ENCODE measurements at regions not wholly inside any gene's neighbourhood (a gene's known extent, or its start where the extent isn't known, plus 50 kb on each side); places are given as distances from the start of the nearest gene placed in this dataset.
"Not testable (repeated sequence)": the region's sequence is repeated elsewhere in the genome, so short reads cannot be mapped to it uniquely, and the experiment has no call there.

DNA sequence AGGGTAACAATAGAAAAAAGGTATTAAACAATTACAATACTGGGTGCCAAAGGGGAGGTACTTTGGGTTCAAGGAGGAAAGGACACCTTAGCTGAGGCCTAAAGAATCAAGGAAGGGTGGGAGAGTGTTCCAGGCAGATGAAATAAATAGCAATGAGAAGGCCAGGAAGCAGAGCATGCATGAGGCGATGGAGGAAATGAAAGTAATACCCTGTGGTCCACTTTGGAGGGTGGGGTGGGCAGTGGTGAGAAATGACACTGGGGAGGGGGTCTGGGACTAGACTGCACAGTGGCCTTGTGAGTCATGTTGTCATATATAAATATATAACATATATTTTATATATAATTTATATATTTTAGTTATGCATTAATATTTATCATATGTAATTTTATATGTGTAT lies 55.9 kb downstream of the BHLHE40 start:
- no peak for DNase-seq (ENCODE audit: extremely low read depth, low read depth)

DNA sequence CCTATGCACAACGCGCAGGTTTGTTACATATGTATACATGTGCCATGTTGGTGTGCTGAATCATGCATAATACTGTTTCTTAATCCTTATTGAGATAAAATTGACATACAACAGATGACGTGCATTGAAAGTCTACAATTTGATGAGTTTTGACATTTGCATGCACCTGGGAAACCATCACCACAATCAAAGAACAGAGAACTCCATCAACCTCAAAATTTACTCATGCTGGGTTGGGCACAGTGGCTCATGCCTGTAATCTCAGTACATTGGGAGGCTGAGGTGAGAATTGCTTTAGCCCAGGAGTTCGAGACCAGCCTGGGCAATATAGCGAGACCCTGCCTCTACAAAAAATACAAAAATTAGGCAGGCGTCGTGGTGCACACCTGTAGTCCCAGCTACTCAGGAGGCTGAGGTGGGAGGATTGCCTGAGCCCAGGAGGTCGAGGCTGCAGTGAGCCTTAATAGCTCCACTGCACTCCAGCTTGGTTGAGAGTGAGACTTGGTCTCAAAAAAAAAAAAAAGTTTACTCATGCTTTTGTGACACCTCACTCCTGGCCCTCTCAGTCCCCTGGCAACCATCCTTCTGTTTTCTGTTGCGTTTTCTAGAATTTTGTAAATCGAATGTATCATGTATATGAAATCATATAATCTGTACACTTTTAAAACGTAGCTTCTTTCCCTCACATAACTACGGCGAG lies 56.6 kb downstream of the BHLHE40 start:
- DNase-seq (ENCODE audit: extremely low read depth, low read depth) = no peak

- no peak for DNase-seq (ENCODE audit: extremely low read depth, low read depth)
Observed at GRCh38 chr3:5036392-5036766, 57.1 kb downstream of the BHLHE40 start.

GRCh38 chr3:5036858-5037257 lies 57.6 kb downstream of the BHLHE40 start:
- DNase-seq (ENCODE audit: extremely low read depth, low read depth) = no peak

DNA sequence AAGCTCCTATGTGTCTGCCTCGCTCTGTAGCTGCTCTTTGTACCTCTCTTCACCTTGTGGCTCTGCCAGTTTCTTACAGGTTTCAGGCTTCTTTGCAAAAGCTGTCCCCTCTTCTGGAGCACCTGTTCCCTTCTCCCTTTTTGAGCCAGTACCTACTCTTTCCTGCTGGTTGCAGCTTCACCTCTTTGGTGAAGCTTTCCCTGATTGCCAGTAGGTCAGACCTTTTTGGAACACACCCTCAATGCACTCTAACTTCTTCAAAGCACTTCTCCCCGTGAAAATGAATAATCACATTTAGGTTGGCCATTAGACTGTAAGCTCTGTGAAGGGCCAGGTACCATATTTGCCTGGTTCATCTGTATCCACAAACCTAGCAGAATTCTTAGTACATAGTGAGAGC lies 60.3 kb downstream of the BHLHE40 start:
- DNase-seq (ENCODE audit: extremely low read depth, low read depth) = no peak

- no peak for DNase-seq (ENCODE audit: extremely low read depth, low read depth)
Observed at GRCh38 chr3:5041315-5041714, 62.1 kb downstream of the BHLHE40 start.

GRCh38 chr3:5045961-5046360 lies 66.7 kb downstream of the BHLHE40 start:
- no peak for DNase-seq (ENCODE audit: extremely low read depth, low read depth)

GRCh38 chr3:5047764-5048419 lies 68.7 kb downstream of the BHLHE40 start:
- DNase-seq (ENCODE audit: extremely low read depth, low read depth) = no peak

DNA sequence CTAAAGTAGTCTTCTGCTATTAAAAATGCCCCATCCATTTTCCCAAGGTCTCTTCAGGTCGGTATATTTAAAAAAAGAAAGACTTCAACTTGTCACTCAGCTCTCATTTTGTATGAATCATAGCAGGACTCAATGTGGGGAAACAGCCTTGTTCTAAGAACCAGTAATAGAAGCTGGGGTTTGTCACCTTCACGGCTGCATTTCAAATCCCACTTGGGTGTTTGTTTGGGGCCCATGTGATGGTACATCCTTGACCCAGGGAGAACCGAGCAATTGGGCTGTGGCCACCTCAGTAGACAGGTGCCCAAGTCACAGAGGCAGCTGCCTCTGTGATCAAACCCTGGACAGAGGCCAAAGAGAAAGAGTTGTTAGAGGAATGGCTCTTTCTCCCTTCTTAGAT lies 70.3 kb upstream of the ARL8B start:
- DNase-seq (ENCODE audit: extremely low read depth, low read depth) = no peak

DNA sequence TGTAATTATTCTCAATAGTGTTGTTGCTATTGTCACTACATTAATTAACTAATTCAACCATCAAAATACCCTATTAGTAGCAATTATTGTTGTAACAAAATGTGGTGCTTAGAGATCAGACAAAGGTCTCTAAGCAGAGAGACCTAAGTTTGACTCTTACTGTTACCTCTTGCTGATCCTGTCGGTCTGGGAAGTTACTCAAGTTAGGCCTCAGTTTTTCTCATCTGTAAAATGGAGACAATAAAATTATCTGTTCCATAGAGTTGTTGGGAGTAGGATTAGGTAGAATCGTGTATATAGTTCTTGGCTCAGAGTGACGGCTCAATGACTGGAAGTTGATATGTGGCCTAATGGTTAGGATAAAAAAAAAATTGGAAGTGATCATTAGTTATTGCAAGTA lies 69.8 kb upstream of the ARL8B start:
- no peak for DNase-seq (ENCODE audit: extremely low read depth, low read depth)

DNA sequence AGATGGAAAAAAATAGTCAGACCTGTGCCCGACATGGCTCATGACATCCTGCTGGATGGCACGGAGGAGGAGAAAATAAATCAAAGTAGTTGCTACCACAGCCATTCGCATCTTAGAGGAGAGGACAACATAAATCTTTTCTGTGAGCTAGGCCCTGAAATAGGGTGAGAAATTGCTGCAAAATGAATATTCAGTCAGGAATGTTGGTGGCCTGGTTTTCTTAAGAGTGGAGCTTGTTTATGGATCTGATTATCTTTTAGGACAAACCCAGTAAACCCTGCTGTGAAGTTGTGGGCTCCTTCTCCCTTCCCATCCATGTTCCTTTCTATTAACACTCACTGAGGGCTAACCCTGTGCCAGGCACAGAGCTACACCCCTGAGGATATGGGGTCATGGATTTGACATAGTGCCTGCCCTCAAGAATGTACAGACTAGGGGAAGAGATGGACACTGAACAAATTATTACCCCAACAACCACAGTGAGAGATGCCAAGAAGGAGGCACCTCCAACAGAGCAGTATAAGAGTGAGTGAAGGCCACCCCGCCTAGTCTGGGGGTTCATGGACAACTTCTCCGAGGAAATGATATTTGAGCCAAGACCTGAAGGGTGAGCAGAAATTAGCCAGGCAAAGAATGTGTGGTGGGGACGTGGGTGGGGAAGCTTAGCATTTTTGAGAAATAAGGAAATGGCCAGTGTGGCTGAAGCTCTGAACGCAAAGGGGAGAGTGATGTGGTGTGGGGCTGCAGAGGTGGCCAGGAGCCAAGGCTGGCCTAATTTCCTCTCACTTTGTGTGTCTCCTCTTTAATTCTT lies 68.9 kb upstream of the ARL8B start:
- no peak for DNase-seq (ENCODE audit: extremely low read depth, low read depth)

GRCh38 chr3:5054098-5054497 lies 68.0 kb upstream of the ARL8B start:
- no peak for DNase-seq (ENCODE audit: extremely low read depth, low read depth)

DNA sequence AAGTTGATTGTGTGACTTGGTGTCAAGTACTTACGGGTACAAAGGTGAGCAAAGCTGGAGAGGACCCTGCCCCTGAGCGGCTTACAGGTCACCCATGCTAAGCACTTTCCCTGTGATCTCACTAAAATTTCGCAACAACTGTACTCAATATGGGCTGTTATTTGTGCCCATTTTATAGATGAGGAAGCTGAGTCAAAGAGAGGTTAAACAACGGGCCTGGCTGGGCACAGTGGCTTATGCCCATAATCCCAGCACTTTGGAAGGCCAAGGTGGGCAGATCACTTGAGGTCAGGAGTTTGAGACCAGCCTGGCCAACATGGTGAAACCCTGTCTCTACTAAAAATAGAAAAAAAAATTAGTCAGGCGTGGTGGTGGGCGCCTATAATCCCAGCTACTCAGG lies 67.5 kb upstream of the ARL8B start:
- DNase-seq (ENCODE audit: extremely low read depth, low read depth) = not testable (repeated sequence)

DNA sequence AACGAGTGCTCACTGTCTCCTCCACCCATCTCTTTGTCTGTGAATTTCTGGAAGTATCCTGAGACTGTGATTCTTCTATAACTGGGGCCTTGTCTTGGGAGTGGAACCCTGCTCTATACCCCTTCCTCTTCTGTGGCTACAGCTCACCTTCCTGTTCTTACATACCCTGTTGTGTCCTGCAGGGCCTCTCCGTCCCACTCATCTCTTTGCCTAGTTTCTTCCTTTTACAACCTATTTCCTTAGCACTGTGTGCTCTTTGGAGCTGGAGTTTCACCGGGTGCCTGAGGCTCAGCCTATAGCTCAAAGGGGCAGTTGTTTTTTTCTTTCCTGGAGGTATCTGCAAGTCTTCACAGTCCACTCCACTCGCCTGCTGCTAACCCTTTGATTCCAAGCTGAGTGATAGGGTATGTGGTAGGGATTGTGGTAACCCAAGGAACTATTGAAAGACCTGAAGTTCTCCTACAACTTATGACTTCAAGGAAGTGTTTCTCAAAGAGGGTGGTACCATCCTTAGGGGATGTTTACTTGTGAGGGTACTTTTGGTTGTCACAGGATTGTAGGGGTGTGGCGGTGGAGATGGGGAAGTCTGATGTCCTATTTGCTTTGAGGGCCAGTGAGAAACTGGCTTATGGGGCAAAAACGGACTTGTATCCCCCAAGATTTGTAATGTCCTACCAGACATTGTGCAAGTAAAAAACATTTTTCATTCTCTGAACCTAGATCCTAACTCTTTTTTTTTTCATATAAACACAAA lies 66.6 kb upstream of the ARL8B start:
- DNase-seq (ENCODE audit: extremely low read depth, low read depth) = no peak

DNA sequence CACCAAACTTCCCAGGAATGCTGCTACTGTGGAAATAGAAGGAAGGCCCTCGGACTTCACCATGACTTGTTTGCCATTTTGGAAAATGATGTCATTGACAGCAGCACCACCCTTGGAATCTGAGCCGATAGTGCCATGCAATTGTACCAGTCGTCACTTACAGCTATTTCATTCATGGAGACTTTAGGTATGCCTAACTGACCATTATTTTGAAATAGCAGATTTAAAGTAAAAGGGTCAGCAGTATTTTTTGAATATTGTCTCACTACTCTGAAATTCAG lies 66.0 kb upstream of the ARL8B start:
- DNase-seq (ENCODE audit: extremely low read depth, low read depth) = no peak

DNA sequence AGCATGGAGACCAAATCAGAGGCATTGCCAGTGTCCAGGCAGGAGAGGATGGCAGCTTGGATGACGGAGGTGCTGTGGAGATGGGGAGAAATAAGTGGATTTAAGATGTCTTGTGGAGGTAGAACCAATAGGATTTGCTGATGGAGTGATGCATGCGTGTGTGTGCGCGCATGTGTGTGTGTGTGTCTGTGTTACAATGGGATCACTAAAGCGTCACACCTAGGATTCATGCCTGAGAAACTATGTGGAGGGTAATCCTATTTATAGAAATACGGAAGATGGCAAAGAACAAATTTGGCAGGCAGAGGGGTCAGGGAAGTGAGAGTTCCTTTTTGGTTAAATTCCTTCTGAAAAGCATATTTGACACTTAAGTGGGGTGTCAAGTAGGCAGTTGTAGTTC lies 64.8 kb upstream of the ARL8B start:
- DNase-seq (ENCODE audit: extremely low read depth, low read depth) = no peak

DNA sequence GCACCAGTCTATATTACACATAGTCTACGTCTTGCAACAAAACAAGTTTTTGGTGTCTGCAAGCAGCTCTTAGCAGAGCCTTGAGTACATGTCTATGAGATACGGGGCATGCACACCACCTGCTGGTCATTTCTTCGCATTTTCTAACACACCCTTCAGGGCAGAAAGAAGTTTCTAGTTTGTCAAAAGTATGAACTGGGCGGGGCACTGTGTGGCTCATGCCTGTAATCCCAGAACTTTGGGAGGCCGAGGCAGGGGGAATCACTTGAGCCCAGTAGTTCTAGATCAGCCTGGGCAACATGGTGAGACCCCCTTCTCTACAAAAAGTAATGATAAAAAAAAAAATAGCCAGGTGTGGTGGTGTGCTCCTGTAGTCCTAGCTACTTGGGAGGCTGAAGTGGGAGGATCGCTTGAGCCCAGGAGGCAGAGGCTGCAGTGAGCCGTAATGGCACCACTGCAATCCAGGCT lies 64.2 kb upstream of the ARL8B start:
- DNase-seq (ENCODE audit: extremely low read depth, low read depth) = peak; percentile 77

DNA sequence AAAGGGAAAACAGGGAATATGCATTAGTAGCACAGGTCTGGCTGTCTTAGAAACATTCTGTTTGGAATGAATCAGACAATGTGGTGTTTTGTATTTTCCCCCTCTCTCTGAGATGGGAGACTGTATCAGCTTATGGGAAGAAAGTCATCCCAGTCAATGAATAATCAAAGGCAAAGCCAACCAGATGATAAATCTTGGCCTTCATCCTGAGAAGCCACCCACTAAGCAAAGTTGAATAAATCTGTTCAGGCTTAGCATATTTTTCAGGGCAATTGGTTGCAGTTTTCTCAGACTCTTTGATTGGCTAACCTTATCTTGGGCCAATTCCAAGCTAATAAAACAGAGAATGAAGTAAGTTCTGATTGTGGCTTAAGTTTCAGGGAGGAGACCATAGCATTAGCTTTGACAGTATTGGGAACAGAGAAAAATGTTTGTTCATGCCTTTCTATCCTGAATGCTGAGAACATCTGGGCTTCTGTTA lies 63.6 kb upstream of the ARL8B start:
- no peak for DNase-seq (ENCODE audit: extremely low read depth, low read depth)

GRCh38 chr3:5059782-5060181 lies 62.3 kb upstream of the ARL8B start:
- DNase-seq (ENCODE audit: extremely low read depth, low read depth) = no peak

GRCh38 chr3:5061218-5061569 lies 60.9 kb upstream of the ARL8B start:
- DNase-seq (ENCODE audit: extremely low read depth, low read depth) = no peak

DNA sequence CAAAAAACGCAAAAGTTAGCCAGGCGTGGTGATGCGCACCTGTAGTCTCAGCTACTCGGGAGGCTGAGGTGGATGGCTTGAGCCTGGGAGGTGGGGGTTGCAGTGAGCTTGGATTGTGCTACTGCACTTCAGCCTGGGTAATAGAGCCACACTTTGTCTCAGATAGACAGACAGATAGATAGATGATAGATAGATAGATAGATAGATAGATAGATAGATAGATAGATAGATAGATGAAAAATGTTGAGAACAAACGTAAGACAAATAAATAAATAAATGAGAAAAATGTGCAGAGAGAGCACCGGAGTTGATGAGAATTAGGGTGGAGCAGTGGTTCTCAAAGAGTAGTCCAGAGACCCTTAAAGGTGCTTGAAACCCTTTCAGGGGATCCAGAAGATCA lies 58.4 kb upstream of the ARL8B start:
- no peak for DNase-seq (ENCODE audit: extremely low read depth, low read depth)

Measured in NCI-H460 (cell line).